GM21825 (cell line): ENCODE measurements at regions not wholly inside any gene's neighbourhood (a gene's known extent, or its start where the extent isn't known, plus 50 kb on each side); places are given as distances from the start of the nearest gene placed in this dataset.

Experiments
- ATAC-seq: cut with Tn5 transposase; IDR thresholded peaks from one replicate; pipeline ENCODE4 v1.9.1; 2021; ENCODE audit warnings: mild to moderate bottlenecking, moderate library complexity; ENCODE audit not compliant: unreplicated experiment

DNA sequence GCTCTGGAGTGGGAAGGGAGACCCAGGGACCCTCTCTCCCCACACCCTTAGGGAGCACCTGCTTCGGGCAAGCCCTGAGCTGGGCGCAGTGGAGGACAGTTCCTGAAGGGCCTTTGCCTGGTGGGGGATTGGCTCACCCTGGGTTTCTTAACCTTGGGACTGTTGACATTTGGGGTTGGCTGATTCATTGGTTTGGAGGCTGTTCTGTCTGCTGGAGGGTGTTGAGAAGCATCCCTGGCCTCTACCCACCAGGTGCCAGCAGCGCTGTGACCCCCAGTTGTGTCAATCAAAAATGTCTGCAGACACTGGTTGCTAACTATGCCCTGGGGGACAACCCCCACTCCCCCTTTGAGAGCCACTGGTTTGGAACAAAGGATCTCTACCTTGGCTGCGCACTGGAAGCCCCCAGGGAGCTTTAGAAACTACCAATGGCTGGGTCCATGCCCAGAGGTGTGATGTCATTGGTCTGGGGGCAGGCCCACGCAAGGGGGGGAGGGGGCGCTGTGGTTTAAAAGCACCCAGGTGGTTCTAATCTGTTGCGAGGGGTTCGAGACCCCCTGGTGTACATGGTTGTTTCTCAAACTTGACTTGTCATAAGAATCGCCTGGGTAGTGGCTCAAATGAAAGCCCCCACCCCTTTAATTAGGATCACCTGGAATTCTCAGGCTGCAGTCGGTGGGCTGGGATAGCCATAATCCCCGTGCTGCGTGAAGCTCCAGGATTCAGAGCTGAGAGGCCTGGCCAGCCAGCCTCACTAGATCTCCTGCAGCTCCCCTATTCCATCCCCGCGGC, 151.9 kb upstream of the GSE1 start:
- ATAC-seq, result no peak

DNA sequence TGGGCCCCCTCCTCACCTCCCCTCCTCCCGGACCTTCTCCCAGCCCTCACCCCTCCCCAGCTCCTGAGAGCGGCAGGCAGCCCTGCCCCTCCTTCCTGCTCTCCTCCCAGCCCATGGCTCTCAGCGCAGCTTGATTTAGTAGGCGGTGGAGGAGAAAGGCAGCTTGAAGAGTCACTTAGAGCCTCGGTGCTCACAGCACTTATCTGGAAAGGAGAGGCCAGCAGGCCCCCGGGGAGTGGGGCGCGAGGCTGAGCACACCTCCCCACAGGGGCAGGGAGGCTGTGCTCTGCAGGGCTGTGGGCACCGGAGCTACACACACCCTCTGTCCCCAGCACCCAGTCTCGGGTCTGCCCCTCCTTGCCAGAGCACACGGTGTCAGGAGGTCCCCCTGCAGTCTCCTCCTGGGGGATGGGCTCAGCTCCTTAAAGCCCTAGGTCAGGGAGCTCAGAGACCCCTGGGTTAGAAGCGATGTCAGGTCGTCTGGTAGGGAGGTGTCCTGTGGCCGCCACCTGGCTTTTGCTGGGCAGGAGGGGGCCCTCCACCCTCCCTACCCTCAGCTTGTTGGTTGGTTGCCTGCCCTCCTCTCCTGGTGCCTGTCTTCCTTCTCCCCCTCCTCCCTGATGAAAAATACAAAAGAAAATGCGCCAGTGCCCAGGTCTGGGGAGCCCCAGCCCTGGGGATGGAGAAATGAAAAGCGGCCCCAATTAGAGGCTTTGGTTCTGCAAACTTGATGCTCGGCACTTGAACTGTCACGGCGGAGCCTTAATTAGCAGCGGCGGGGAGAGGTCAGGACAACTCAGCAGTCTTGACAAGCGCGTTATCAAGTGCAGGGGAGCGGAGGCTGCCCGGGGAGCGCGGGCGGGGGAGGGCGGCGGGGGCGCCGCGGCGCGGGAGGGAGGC, 151.1 kb upstream of the GSE1 start:
- no peak for ATAC-seq

DNA sequence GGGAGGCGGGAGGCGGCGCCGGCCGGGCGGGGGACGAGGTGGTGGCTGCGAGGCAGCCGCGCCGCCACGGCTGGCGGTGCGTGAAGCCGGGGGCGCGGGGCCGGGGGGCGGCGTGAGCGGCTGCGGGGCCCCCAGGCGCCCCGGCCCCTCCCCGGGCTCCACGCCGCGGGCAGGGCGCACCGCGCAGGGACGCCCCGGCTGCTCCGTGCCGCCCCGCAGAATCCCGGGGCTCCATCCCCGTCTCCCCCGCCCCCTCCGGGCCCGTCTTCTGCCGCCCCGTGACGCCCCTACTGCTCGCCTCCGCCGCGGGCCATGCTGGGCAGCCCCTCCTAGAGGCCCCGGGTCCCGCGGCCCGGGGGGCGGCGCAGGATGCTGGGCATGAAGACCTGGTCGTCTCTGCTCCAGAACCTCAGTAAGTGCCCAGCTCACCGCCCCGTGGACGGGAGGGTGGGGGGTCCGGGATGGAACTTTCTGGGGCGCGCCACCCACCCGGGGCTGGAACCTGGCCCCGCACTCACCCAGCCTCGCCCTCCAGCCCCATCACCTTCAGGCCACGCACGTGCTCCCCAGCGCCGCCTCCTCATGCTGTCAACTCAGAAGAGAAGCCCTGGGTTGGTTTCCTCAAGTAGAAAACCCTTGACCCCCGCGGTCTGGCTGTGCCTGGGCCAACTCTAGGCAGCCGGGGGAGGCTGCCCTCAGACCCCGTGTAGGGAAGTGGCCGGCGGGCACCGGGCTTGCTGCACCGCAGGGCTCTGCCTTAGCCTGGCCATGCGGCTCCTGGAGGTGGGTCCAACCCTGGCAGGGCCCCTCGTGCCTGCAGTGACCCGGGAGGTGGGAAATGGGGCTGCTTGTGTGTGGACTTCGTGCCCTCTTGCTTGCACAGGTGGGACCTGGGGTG, 150.2 kb upstream of the GSE1 start:
- ATAC-seq, result no peak

DNA sequence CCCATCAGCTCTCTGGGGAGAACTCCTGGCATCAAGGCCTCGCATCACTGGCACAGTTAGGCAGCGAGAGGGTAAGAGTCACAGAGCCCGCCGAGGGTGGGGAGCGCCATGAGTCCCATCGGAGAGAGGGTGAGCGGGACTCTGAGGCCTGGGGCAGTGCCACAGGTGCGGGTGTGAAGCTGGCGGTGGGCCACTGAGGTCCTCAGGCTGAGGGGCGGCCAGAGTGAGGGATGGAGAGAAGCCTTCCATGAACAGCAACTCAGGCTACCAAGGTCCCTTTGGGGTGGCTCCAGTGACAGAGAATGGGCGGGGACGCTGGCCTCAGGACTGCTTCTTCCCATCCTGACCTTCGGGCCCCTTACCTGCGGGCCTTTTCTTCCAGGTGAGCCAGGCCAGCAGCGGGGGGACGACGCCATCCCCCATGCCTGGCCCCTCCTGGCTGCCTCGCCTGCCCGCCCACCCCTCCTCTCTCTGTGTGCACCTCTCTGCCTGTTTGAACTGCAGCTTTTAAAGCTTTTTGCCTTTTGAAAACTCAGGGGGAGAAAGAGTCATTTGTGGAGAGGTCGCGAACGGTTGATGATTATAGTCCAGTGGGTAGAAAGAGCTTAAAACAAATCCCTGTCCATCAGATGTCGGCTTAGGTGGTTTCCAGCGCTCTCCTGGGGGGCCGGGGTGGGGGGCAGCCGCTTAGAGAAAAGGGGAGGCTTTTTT, 149.3 kb upstream of the GSE1 start:
- ATAC-seq, result no peak

DNA sequence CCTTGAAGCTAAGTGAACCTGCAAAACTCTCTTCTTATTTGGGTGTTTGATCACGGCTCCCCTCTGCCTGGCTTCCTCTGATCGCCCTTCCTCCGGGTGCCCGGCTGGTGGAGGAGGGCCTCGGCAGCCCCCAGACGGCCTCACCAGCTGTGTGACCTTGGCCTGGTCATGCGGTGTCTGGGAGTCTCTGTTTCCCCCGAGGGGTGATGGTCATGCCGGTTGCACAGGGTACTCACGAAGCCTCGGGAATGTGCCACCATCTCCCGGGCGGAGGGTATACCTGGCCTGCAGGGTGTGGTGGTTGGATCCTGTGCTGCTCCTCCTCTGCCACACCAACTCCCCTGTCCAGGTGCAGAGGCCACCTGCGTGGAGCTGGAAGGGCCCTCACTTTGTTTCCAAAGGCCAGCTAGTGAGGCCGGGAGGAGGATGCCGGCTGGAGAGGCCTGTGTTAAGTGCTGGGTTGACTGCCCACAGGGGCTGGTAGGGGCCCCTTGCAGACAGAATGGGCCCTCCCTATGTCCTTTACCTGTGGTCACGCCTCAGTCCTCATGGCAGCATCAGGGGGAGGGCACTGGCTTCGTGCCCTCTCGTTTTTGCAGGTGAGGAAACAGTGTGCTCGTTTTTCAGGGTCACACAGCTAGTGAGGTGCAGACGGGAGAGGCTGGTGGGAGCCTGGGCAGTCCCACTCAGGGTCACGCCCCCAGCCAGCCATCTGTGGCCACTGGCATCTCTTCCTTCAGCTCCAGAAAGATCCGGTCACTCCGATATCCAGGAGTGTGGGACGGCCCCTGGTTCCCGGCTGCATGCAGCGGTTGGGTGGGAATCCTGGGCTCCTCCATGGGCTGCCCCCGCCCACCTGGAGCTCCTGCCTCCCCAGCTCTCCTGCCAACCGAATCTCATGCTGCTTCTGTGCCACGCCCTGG, 148.5 kb upstream of the GSE1 start:
- no peak for ATAC-seq

DNA sequence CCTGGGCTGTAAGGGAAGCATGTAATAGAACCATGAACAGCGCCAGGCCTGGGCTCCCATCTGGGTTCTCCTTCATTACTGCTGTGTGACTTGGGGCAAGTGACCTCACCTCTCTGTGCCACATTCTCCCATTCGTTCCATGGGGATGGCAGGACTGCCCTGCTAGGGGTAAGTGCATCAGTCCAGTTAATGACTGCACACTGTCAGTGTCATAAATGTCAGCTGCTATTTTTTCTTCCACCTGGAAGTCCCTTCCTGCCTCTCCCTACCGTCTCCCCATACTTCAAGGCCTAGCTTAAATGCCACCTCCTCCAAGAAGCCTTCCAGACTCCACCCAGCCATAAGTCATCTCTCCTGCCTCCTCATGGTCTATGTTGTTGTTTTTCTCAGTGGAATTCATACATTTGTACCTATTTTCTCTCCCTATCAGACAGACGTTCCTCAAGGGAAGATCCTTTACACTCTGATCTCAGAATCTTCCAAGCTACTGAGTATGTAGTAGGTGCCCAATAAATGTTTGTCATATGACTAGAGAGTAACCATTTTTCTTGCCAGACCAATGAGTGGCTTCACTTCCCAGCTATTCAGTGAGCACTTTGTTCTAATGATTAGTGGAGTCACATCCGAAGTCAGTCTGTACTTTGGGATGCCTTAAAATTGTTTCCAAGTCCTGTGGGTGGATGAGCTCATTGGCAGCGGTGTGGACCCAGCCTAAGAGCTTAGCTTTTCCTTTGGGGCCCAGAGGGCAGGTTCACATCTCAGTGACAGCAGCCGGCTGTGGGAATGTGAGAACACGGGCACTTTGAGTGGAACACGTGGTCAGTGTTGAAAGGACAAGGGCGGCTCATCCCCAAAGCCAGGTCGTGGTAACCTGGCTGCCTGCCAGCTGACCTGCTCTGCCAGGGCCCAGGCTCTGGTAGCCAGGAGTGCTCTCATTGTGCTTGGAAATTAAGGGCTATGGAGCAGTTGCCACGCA, 147.5 kb upstream of the GSE1 start:
- no peak for ATAC-seq

DNA sequence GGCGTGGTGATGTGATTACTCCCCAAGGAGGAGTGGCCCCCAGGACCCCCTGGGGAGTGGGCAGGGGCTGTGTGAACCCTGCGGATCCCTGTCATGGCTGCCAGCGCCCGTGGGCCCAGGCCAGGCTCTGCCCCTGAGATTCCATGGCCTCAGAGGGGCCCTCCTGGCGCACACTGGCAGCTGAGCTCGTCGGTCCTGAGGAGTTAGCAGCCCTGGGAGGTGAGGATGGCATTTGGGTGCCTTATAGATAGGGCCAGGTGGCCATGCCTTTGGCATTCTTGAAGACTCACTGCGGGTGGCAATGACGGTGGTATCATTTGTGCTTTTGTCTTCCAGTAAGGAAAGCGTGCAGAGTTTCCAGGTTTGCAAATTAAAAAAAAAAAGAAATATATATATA, 146.8 kb upstream of the GSE1 start:
- no peak for ATAC-seq

DNA sequence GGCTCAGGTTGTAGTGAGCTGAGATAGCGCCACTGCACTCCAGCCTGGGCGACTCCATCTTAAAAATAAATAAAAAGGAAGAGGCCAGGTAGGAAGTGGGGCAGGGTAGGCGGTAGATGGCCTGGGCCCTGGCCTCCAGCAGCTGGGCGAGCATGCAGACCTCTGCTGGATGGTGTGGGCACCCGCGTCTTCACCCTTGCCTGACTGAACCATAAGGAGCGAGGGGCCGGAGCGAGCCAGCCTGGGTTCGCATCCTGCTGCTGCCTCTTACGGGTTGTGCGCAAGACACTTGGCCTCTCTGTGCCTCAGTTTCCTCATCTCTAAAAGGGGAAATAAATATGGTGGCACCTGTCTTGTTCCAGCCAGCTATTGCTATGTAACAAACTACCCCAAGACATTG, 146.1 kb upstream of the GSE1 start:
- no peak for ATAC-seq

DNA sequence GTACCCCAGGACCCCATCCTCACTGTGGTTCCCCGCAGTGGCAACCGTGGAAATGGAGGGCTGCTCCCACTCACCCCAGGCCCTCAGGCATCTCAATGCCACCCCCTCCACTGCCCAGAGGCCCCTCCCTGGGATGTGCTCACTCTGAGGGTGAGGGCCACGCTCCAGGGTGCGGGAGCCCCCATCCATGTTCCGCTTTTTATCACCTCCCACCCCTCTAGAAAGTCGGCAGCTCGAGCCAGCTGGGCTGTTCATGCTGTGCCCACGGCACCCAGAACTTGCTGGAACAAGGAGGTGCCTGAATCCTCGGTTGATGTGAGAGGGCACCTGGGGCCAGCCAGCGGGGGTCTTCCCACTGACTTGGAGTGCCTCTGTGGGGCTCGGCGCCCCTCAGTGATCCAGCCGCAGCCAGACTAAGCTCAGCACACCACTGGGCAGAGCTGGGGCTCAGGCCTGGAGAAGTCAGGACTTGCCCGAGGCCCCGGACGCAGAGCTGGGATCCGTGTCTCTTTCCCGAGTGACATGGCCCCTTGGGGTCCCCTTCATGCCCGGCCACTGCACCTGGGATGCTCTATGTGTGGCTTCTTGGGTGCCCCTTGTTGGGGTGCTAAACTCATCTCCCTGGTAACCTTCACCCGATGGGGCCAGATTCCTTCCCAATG, 143.1 kb upstream of the GSE1 start:
- ATAC-seq, result no peak

DNA sequence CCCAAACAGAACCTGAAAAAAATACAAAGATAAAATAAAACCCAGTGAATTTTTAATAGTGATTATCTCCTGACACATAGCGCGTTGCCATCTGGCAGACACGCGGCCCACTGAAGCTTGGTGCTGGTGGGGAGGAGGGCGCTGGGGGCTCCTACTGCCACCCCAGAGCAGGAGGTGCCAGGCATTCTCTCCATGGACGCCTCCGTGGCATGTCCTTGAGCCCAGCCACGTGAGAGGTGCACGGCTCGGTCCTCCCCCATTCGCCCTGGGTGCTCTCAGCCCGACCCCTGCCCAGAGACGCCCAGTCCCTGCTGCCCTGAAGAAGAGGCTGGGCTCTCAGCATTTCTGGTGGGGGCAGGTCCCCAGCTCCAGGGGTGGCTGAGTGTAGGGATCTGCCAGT, 142.2 kb upstream of the GSE1 start:
- no peak for ATAC-seq

DNA sequence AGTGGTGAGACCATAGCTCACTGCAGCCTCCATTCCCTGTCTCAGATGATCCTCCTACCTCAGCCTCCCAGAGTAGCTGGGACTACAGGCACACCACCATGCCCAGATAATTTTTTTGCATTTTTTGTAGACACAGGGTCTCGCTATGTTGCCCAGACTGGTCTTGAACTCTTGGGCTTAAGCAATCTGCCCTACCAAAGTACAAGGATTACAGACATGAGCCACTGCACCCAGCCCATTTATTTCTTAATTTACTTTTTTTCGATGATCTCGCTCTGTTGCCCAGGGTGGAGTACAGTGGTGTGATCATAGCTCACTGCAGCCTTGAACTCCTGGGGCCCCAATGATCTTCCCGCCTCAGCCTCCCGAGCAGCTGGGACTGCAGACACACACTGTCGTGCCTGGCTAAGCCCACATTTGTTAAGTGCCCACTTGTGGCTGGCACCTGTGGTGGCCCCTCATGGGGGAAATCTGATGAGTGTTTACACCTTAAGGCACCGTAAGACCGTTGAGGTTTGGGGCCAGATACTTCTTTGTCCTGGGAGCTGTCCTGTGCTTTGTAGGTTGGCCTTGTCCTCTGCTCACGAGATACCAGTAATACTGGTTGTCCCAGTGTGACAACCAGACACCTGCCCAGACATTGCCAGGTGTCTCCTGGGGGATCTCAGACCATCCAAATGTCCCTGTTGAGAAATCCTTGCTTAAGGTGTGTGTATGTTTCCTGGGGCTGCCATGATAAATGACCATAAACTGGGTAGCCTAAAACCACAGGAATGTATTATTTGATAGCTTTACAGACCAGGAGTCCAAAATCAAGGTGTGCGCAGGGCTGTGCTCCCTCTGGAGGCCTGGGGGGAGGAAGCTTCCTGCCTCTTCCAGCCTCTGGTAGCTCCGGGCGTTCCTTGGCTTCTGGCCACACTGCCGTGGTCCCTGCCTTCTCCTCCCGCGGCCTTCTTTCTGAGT, 141.4 kb upstream of the GSE1 start:
- no peak for ATAC-seq

DNA sequence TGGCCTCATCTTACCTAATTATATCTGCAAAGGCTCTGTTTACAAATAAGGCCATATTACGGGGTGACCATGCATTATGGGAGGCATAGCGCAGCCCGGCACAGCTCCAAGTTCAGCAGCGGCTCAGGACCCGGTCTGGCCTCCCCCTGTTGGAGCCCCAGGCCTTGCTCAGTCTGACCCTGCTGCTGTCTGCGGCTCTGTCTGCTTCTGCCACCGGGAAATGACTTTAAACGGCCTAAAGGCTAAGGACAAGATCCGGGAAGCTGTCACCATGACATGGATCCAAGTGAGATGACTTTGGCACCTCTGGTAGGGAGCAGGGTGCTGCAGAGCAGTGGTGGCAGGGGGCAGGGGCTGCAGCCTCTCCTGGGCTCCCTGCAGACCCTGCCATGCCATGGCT, 140.6 kb upstream of the GSE1 start:
- ATAC-seq, result no peak

DNA sequence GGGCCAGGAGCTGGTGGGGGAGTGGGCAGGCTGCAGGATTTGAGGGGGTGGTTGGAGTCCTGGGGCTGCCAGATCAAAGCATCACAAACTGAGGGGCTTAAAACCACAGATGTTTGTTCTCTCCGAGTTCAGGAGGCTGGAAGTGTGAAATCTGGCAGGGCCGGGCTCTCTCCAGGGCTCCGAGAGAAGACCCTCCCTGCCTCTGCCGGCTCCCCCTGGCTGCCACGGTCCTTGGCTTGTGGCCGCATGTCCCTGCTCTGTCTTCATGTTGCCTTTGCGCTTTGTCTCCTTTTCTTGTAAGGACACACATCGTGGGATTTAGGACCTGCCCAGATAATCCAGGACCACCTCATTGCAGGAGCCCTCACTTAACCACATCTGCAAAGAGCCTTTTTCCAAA, 139.8 kb upstream of the GSE1 start:
- ATAC-seq, result no peak

DNA sequence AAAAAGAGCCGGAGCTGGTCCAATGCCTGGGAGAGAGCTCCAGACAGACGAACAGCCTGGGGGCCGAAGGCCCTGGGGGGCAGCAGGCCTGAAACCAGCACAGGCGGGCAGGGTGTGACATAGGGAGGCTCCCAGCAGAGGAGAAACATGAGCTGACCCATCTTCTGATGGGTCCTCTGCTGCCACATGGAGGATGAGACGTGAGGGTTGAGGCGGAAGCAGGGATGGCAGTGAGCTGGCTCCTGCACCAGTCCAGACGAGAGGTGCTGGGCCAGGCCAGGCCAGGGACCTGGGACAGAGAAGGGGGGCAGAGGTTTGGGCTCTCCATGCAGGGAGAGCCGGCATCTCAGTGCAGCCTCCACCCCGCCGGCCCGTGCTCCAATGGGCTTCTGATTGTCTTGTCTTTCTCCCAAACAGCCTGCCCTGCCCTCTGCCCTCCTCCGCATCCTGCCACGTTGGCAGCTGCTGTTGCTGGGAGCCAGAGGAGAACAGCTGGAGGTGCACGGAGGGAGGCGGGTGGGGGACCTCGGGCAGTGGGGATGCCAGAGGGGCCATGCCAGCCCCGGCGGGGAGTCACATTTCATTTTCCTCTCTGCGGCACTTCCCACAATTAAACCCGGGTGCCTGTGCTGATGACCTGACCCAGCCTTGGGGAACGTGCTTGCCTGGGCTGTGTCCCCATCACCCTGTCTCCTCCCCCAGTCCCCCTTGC, 139.1 kb upstream of the GSE1 start:
- ATAC-seq, result no peak

DNA sequence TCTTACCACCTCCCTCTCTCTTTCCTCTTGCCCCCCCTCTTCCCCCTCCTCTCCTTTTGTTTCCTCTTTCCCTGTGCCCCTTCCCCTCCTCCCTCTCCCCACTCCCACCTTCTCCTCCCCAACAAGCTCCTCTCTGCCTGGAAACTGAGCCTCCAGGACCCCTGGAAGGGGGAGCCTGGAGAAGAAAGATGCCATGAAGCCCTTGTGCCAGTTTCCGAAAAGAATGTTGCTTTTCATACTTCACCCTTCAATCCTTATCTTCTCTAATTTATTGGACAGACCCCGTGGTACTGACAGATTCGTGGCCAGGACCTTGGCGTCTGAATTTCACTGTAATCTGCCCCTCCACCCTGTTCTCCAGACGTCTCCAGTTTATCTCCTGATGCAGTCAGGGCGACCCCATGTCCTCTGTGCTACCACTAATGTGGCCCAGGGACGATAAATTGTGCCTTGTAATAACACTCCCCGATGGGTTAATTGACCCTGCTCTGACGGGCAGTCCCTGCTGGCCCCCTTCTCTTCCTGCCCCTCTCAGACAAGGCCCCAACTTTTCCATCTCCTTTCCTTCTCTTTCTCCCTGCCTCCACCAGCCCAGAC, 138.4 kb upstream of the GSE1 start:
- ATAC-seq, result no peak

DNA sequence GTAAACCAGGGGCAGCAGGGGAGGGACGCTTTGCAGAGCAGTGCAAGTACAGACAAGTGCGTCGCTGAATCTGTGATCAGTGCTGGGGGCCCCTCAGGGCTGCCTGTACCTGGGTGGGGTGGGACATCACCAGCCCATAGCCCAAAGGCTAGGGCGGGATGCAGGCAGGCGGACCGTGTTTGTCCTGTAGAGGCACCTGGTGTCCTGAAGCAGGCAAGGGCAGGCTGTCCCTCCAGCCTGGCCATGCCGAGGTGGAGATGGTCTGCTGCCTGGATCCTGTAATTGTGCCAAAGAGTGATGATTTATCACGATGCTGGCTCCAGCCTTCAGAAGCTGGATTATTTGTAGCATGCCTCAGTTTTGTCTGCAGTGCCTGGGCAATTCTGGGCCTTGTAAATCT, 137.9 kb upstream of the GSE1 start:
- ATAC-seq, result no peak
